HG03342 (cell line): ENCODE measurements at regions not wholly inside any gene's neighbourhood (a gene's known extent, or its start where the extent isn't known, plus 50 kb on each side); places are given as distances from the start of the nearest gene placed in this dataset.
"Not testable (repeated sequence)": the region's sequence is repeated elsewhere in the genome, so short reads cannot be mapped to it uniquely, and the experiment has no call there.

Experiments used
- ATAC-seq: cut with Tn5 transposase; IDR thresholded peaks from one replicate; pipeline ENCODE4 v1.9.1; 2021; ENCODE audit warnings: mild to moderate bottlenecking, moderate library complexity; ENCODE audit not compliant: unreplicated experiment

- ATAC-seq: no peak
These were observed 50.3 kb upstream of the OSBPL11 start for GRCh38 chr3:125645616-125646015.

GRCh38 chr3:125646581-125646980 lies 51.3 kb upstream of the OSBPL11 start:
- ATAC-seq: no peak

GRCh38 chr3:125647318-125648014 lies 52.2 kb upstream of the OSBPL11 start:
- no peak for ATAC-seq

DNA sequence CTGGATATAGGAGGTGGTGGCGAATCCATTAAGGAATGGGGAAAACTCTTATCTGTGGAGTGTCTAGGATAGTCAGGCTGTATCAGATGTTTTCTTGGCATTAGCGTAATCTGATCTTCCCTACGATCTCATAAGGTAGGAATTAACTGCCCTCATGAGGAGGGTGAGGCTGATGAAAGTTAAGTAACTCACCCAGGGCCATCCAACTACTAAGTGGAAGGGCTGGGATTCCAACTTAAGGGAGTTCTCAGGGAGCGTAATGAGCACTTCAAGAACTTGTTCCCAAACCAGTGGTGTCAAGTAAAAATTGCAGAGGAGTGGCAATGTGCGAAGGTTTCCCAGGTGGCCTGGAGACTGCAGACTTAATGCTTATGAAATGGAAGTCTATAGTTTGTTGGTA lies 55.9 kb upstream of the OSBPL11 start:
- ATAC-seq: no peak

- ATAC-seq: no peak
These were observed 57.1 kb upstream of the OSBPL11 start for GRCh38 chr3:125652349-125652748.

DNA sequence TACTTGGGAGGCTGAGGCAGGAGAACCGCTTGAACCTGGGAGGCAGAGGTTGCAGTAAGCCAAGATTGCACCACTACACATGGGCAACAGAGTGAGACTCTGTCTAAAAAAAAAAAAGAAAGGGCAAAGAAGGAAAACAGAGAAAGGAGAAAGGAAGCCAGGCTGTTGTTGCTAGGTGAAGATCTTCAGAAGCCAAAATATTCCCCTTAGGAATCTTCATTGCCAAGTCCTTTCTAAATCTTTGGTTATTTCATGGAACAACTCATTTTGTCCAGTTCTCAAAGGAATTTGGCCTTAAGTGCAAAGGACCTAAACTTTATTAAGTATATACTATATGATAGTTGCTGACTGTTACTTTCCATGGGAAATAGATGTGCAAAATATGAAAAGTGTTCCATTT lies 59.2 kb upstream of the OSBPL11 start:
- no peak for ATAC-seq

- no peak for ATAC-seq
These were observed 67.4 kb upstream of the OSBPL11 start for GRCh38 chr3:125662675-125663074.

- no peak for ATAC-seq
These were observed 75.1 kb upstream of the OSBPL11 start for GRCh38 chr3:125670352-125670751.

DNA sequence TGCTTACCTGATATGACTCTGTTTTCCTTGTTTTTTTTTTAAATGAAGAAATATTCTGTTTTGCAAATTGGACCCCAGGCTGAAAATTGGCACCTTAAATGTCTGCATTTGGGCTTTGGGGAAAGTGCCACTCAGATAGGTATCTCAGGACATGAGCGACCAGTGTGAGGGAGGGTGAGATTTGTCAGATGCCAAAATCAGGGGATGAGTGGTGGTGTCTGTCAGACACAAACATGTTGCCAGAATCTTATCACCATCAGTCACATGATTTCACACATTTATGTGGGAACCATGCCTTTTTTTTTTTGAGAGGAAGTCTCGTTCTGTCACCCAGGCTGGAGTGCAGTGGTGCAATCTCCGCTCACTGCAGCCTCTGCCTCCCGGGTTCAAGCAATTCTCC lies 75.6 kb upstream of the OSBPL11 start:
- no peak for ATAC-seq

DNA sequence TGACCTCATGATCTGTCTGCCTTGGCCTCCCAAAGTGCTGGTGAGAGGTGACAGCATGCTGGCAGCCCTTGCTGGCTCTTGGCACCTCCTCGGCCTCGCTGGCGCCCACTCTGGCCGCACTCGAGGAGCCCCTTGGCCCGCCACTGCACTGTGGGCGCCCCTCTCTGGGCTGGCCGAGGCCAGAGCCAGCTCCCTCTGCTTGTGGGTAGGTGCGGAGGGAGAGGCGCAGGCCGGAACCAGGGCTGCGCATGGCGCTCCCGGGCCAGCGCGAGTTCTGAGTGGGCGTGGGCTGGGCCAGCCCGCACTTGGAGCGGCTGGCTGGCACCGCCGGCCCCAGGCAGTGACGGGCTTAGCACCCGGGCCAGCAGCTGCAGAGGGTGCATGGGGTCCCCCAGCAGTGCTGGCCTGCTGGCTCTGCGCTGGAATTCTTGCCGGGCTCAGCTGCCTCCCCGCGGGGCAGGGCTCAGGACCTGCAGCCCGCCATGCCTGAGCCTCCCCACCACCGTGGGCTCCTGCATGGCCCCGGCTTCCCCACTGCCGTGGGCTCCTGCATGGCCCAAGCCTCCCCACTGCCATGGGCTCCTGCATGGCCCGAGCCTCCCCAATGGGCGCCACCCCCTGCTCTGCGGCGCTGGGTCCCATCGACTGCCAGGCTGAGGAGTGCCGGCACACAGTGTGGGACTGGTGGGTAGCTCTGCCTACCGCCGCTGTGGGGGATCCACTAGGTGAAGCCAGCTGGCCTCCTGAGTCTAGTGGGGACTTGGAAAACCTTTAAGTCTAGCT lies 76.4 kb upstream of the OSBPL11 start:
- no peak for ATAC-seq

DNA sequence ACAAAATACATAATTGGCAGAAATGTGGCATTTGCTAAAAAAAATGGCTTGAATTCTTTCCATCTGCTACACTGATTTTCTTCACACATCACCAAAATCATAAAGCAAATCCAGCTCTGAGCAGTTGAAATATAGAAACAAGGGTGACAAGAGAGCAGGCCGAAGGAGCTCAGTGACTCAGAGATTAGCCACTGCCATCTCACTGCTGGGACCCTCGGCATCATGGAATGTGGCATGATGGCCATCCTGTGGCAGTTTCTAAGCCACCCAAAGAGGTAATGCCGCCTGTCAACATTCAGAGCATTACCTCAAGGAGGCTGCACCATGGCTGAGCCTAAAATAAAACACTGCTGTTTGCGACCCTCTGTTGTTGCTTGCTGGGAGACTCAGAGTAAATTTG lies 80.5 kb upstream of the OSBPL11 start:
- ATAC-seq: no peak

DNA sequence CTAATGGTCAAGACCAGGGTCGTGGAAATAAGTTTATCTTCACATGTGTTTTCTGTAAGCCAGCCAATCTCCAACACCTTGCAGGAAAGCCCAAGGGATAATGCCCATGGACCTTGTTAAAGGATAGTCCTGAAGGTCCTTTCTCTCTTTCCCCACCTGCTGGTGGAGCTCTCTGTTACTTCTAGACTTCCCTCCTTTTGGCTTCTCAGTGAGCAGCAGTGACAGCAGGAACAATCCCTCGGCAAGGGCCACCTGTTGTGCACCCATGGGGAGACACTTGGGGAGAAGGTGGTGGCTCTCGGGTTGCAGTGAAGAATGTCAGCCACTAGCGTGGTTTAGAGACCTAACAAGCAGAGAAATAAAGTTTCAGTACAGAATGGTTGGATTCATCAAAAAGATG lies 84.0 kb upstream of the OSBPL11 start:
- ATAC-seq: no peak

GRCh38 chr3:125681146-125681545 lies 85.8 kb upstream of the OSBPL11 start:
- ATAC-seq: no peak

- not testable (repeated sequence) for ATAC-seq
These were observed 86.6 kb upstream of the OSBPL11 start for GRCh38 chr3:125681906-125682305.

DNA sequence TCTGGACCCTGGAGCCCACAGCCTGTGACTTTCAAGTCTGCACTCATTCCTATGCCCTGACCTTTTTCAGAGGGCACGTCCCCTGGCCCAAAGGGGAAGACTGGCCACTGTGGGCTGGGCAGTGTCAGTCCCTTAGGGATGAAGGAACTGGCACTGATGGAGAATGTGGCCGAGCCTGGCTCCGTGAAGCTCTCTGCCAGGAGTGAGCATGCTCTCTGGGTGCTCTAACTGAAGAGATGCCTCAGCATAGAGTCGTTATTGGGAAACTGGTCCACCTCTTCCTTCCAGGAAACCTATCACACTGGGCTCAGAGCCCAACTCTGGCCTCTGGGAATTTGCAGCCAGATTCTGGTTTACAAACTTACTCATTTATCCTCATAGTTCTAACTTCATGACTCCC lies 87.3 kb upstream of the OSBPL11 start:
- not testable (repeated sequence) for ATAC-seq

DNA sequence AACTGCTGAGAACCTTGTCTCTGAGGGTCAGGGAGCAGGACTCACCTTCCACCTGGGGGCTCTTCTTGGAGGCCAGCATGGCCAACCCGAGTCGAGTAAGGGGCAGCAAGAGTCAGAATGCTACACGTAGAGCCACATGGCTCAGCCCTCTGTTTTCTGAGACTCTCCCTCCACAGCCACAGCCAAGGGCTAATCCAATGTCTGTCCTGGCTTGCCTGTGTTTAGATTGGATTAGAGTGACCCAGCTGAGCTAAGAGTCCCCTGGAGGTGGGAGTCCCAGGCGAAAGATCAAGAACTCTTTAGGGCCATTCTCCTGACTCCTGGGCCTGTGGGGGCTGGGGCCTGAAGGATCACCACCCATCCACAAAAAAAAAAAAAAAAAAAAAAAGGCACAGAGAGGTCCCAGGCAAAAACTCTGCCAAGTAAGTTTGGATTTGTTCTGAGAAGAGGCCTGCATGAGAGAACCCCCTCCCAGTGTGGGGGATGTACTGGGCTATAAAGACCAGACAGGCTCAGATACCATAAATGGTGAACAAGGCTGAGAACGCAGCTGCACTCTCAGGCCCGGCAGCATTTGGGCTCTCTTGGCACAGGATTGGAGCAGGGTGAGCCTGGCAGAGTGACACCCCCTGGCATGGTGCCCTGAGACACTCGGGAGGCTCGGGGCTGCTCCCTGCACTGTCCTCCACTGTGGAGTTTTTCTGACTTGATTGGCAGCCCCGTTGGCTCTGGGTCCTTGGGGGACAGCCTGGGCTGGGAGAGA lies 88.0 kb upstream of the OSBPL11 start:
- ATAC-seq: no peak

- ATAC-seq: no peak
These were observed 88.9 kb upstream of the OSBPL11 start for GRCh38 chr3:125684199-125684598.

- not testable (repeated sequence) for ATAC-seq
These were observed 90.4 kb upstream of the OSBPL11 start for GRCh38 chr3:125685741-125686140.

GRCh38 chr3:125692361-125692760 lies 97.1 kb upstream of the OSBPL11 start:
- ATAC-seq: no peak

DNA sequence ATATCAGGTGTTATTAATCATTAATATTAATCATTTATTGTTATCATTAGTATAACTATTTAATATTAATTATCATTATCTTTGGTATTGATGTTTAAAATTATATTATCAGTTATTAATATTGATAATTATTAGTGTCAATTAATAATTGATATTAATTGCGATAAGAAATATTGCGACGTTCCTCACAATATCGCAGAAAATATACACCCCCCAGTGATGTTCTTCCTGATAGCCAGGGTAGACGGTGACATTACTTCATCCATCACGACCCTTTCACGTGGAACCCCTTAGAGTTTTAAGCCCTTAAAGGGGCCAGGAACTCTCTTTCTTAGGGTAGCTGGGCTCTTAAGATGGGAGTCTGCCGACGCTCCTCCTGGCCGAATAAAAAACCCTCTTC lies 98.6 kb upstream of the OSBPL11 start:
- no peak for ATAC-seq

DNA sequence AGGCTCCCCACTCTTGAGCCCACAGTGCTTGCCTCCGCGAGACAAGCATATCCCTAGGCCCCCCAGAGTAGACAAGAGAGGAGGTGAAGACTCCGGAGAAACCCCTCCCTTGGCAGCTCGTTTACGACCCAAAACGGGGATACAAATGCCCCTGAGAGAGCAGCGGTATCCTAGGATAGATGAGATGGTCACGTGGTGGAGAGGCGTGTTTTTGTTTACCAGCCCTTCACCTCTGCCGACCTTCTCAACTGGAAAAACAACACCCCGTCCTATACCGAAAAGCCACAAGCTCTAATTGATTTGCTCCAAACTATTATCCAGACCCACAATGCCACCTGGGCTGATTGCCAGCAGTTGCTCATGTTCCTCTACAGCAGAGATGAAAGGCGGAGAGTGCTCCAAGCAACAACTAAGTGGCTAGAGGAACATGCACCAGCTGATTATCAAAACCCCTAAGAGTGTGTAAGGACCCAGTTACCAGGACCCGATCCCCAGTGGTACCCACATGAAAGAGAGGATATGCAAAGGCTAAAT lies 99.5 kb upstream of the OSBPL11 start:
- no peak for ATAC-seq
